GM21423 (cell line): ENCODE measurements at regions not wholly inside any gene's neighbourhood (a gene's known extent, or its start where the extent isn't known, plus 50 kb on each side); places are given as distances from the start of the nearest gene placed in this dataset.

Experiments used
- ATAC-seq: cut with Tn5 transposase; IDR thresholded peaks from one replicate; pipeline ENCODE4 v1.9.1; 2021; ENCODE audit warnings: mild to moderate bottlenecking, moderate library complexity; ENCODE audit not compliant: unreplicated experiment

- ATAC-seq, result no peak
These were observed 87.2 kb upstream of the KLF13 start for GRCh38 chr15:31239409-31239808.

GRCh38 chr15:31241888-31242522 lies 84.6 kb upstream of the KLF13 start:
- no peak for ATAC-seq

- ATAC-seq, result no peak
These were observed 82.7 kb upstream of the KLF13 start for GRCh38 chr15:31243895-31244294.

- no peak for ATAC-seq
These were observed 81.4 kb upstream of the KLF13 start for GRCh38 chr15:31245135-31245689.

- no peak for ATAC-seq
These were observed 80.9 kb upstream of the KLF13 start for GRCh38 chr15:31245756-31246155.

- no peak for ATAC-seq
These were observed 79.2 kb upstream of the KLF13 start for GRCh38 chr15:31247404-31247803.

- ATAC-seq, result no peak
These were observed 78.4 kb upstream of the KLF13 start for GRCh38 chr15:31248263-31248662.

GRCh38 chr15:31248951-31249350 lies 77.7 kb upstream of the KLF13 start:
- no peak for ATAC-seq

GRCh38 chr15:31250033-31250432 lies 76.6 kb upstream of the KLF13 start:
- no peak for ATAC-seq

GRCh38 chr15:31251165-31251564 lies 75.5 kb upstream of the KLF13 start:
- no peak for ATAC-seq

GRCh38 chr15:31252171-31252785 lies 74.4 kb upstream of the KLF13 start:
- no peak for ATAC-seq

GRCh38 chr15:31254431-31255175 lies 72.0 kb upstream of the KLF13 start:
- no peak for ATAC-seq

- ATAC-seq, result no peak
These were observed 71.5 kb upstream of the KLF13 start for GRCh38 chr15:31255176-31255510.

- ATAC-seq, result peak; percentile 56
These were observed 70.8 kb upstream of the KLF13 start for GRCh38 chr15:31255732-31256377.

- ATAC-seq, result no peak
These were observed 70.0 kb upstream of the KLF13 start for GRCh38 chr15:31256378-31257265.

GRCh38 chr15:31257286-31257685 lies 69.3 kb upstream of the KLF13 start:
- ATAC-seq, result no peak

GRCh38 chr15:31258260-31258659 lies 68.4 kb upstream of the KLF13 start:
- no peak for ATAC-seq

GRCh38 chr15:31259562-31260252 lies 66.9 kb upstream of the KLF13 start:
- no peak for ATAC-seq

GRCh38 chr15:31260646-31261265 lies 65.9 kb upstream of the KLF13 start:
- no peak for ATAC-seq
